ENCODE measurements at regions not wholly inside any gene's neighbourhood (a gene's known extent, or its start where the extent isn't known, plus 50 kb on each side); places are given as distances from the start of the nearest gene placed in this dataset.

- ATAC-seq, result no peak
- Mint-ChIP-seq H3K4me1 (no peaks in the 10 kb centered on the region), H3K4me3 (no peak overlapping the region), H3K36me3 (ENCODE audit: low read depth) (no peaks in the 10 kb centered on the region), H3K27ac (no peak overlapping the region), H3K27me3 (no peaks in the 10 kb centered on the region), H3K9me3 (ENCODE audit: low read depth) (no peaks in the 10 kb centered on the region)
- CTCF ChIA-PET, result interaction anchor here (0.6 to 1.3 kb wide), 2 partner anchors 10 to 11 kb away, joined by 3 to 6 read pairs; no protein-coding TSS in a partner anchor
- POLR2A ChIA-PET, result no interaction called here
- no peak for DNase-seq
- intact Hi-C loops (cut with DNase I, micrococcal nuclease), result no loop called here
Measured at GRCh38 chr13:70911286-70911685, 803.0 kb upstream of the KLHL1 start.

- ChIA-PET CTCF (no interaction called here), POLR2A (no interaction called here)
- Mint-ChIP-seq H3K4me3 (no peak overlapping the region), H3K27ac (no peak overlapping the region), H3K36me3 (ENCODE audit: low read depth) (no peaks in the 10 kb centered on the region), H3K9me3 (ENCODE audit: low read depth) (no peaks in the 10 kb centered on the region), H3K4me1 (no peaks in the 10 kb centered on the region), H3K27me3 (no peaks in the 10 kb centered on the region)
- DNase-seq, result no peak
- ATAC-seq, result no peak
- intact Hi-C loops (cut with DNase I, micrococcal nuclease), result no loop called here
Measured at GRCh38 chr13:70908795-70909194, 800.5 kb upstream of the KLHL1 start.

- no peaks in the 10 kb centered on the region for H3K36me3 Mint-ChIP-seq (ENCODE audit: low read depth)
- intact Hi-C loops (cut with DNase I, micrococcal nuclease), result no loop called here
- peaks cover 1% of the 10 kb centered on the region for H3K9me3 Mint-ChIP-seq (ENCODE audit: low read depth)
- H3K27me3 Mint-ChIP-seq, result no peaks in the 10 kb centered on the region
- H3K27ac Mint-ChIP-seq, result no peak overlapping the region
- CTCF ChIA-PET, result interaction anchor here (0.7 kb wide), 1 partner anchor 102 kb away, joined by 3 read pairs; no protein-coding TSS in a partner anchor
- no peak overlapping the region for H3K4me3 Mint-ChIP-seq
- DNase-seq, result no peak
- ATAC-seq, result no peak
- H3K4me1 Mint-ChIP-seq, result no peaks in the 10 kb centered on the region
- POLR2A ChIA-PET, result no interaction called here
Measured at GRCh38 chr13:70905035-70905434, 796.8 kb upstream of the KLHL1 start.

GRCh38 chr13:70896136-70896535 is 787.9 kb upstream of the KLHL1 start:
- no peak overlapping the region for H3K4me3 Mint-ChIP-seq
- no peaks in the 10 kb centered on the region for H3K4me1 Mint-ChIP-seq
- no peaks in the 10 kb centered on the region for H3K9me3 Mint-ChIP-seq (ENCODE audit: low read depth)
- H3K36me3 Mint-ChIP-seq (ENCODE audit: low read depth), result no peaks in the 10 kb centered on the region
- DNase-seq (no peak), ATAC-seq (no peak)
- H3K27me3 Mint-ChIP-seq, result no peaks in the 10 kb centered on the region
- H3K27ac Mint-ChIP-seq, result no peak overlapping the region
- CTCF ChIA-PET, result no interaction called here
- intact Hi-C loops (cut with DNase I, micrococcal nuclease), result no loop called here
- POLR2A ChIA-PET, result no interaction called here

GRCh38 chr13:70895599-70895998 is 787.3 kb upstream of the KLHL1 start:
- H3K9me3 Mint-ChIP-seq (ENCODE audit: low read depth), result no peaks in the 10 kb centered on the region
- no peaks in the 10 kb centered on the region for H3K36me3 Mint-ChIP-seq (ENCODE audit: low read depth)
- intact Hi-C loops (cut with DNase I, micrococcal nuclease), result no loop called here
- no peaks in the 10 kb centered on the region for H3K4me1 Mint-ChIP-seq
- H3K27me3 Mint-ChIP-seq, result no peaks in the 10 kb centered on the region
- no peak overlapping the region for H3K4me3 Mint-ChIP-seq
- no peak overlapping the region for H3K27ac Mint-ChIP-seq
- DNase-seq, result no peak
- ChIA-PET POLR2A (no interaction called here), CTCF (no interaction called here)
- ATAC-seq, result no peak

GRCh38 chr13:70894258-70894657 is 786.0 kb upstream of the KLHL1 start:
- no peaks in the 10 kb centered on the region for H3K36me3 Mint-ChIP-seq (ENCODE audit: low read depth)
- no peaks in the 10 kb centered on the region for H3K27me3 Mint-ChIP-seq
- H3K27ac Mint-ChIP-seq, result no peak overlapping the region
- intact Hi-C loops (cut with DNase I, micrococcal nuclease), result no loop called here
- no peak overlapping the region for H3K4me3 Mint-ChIP-seq
- POLR2A ChIA-PET, result no interaction called here
- ATAC-seq, result no peak
- no peaks in the 10 kb centered on the region for H3K4me1 Mint-ChIP-seq
- H3K9me3 Mint-ChIP-seq (ENCODE audit: low read depth), result peaks cover under 1% of the 10 kb centered on the region
- DNase-seq, result no peak
- CTCF ChIA-PET, result no interaction called here

GRCh38 chr13:70893832-70894231 is 785.6 kb upstream of the KLHL1 start:
- POLR2A ChIA-PET, result no interaction called here
- H3K27me3 Mint-ChIP-seq, result no peaks in the 10 kb centered on the region
- no peak for ATAC-seq

GRCh38 chr13:70890289-70890688 is 782.0 kb upstream of the KLHL1 start:
- intact Hi-C loops (cut with DNase I, micrococcal nuclease), result no loop called here
- no peaks in the 10 kb centered on the region for H3K4me1 Mint-ChIP-seq
- POLR2A ChIA-PET, result no interaction called here
- peaks cover 6% of the 10 kb centered on the region for H3K9me3 Mint-ChIP-seq (ENCODE audit: low read depth)
- no peak for ATAC-seq
- no peak overlapping the region for H3K27ac Mint-ChIP-seq
- H3K27me3 Mint-ChIP-seq, result no peaks in the 10 kb centered on the region
- no peak for DNase-seq
- no peak overlapping the region for H3K4me3 Mint-ChIP-seq
- CTCF ChIA-PET, result no interaction called here
- no peaks in the 10 kb centered on the region for H3K36me3 Mint-ChIP-seq (ENCODE audit: low read depth)

More at GRCh38 chr13:70893832-70894231, 785.6 kb upstream of the KLHL1 start:
- no peak for DNase-seq
- Mint-ChIP-seq H3K4me1 (no peaks in the 10 kb centered on the region), H3K27ac (no peak overlapping the region), H3K9me3 (ENCODE audit: low read depth) (peaks cover 2% of the 10 kb centered on the region), H3K36me3 (ENCODE audit: low read depth) (no peaks in the 10 kb centered on the region), H3K4me3 (no peak overlapping the region)
- CTCF ChIA-PET, result no interaction called here
- intact Hi-C loops (cut with DNase I, micrococcal nuclease), result no loop called here

- ChIA-PET POLR2A (interaction anchor here (0.6 kb wide), 1 partner anchor 1614 kb away, joined by 4 read pairs; no protein-coding TSS in a partner anchor), CTCF (no interaction called here)
- no peaks in the 10 kb centered on the region for H3K4me1 Mint-ChIP-seq
- H3K9me3 Mint-ChIP-seq (ENCODE audit: low read depth), result peaks cover 6% of the 10 kb centered on the region
- no peak overlapping the region for H3K4me3 Mint-ChIP-seq
- DNase-seq (no peak), ATAC-seq (no peak)
- H3K27me3 Mint-ChIP-seq, result no peaks in the 10 kb centered on the region
- H3K27ac Mint-ChIP-seq, result no peak overlapping the region
- H3K36me3 Mint-ChIP-seq (ENCODE audit: low read depth), result no peaks in the 10 kb centered on the region
- intact Hi-C loops (cut with DNase I, micrococcal nuclease), result no loop called here
Measured at GRCh38 chr13:70889163-70889562, 780.9 kb upstream of the KLHL1 start.

- Mint-ChIP-seq H3K36me3 (ENCODE audit: low read depth) (no peaks in the 10 kb centered on the region), H3K4me1 (no peaks in the 10 kb centered on the region), H3K4me3 (no peak overlapping the region), H3K27me3 (no peaks in the 10 kb centered on the region), H3K9me3 (ENCODE audit: low read depth) (peaks cover 5% of the 10 kb centered on the region), H3K27ac (no peak overlapping the region)
- ChIA-PET CTCF (no interaction called here), POLR2A (no interaction called here)
- intact Hi-C loops (cut with DNase I, micrococcal nuclease), result no loop called here
- no peak for ATAC-seq
- DNase-seq, result no peak
Measured at GRCh38 chr13:70884196-70884595, 775.9 kb upstream of the KLHL1 start.

- H3K27ac Mint-ChIP-seq, result no peak overlapping the region
- no peak overlapping the region for H3K4me3 Mint-ChIP-seq
- H3K36me3 Mint-ChIP-seq (ENCODE audit: low read depth), result no peaks in the 10 kb centered on the region
- ChIA-PET POLR2A (no interaction called here), CTCF (no interaction called here)
- no peaks in the 10 kb centered on the region for H3K4me1 Mint-ChIP-seq
- H3K9me3 Mint-ChIP-seq (ENCODE audit: low read depth), result peaks cover 5% of the 10 kb centered on the region
- intact Hi-C loops (cut with DNase I, micrococcal nuclease), result no loop called here
- no peak for ATAC-seq
- no peak for DNase-seq
- H3K27me3 Mint-ChIP-seq, result no peaks in the 10 kb centered on the region
Measured at GRCh38 chr13:70874636-70875035, 766.4 kb upstream of the KLHL1 start.

GRCh38 chr13:70864731-70865130 is 756.5 kb upstream of the KLHL1 start:
- Mint-ChIP-seq H3K36me3 (ENCODE audit: low read depth) (no peaks in the 10 kb centered on the region), H3K4me1 (no peaks in the 10 kb centered on the region), H3K27me3 (no peaks in the 10 kb centered on the region), H3K27ac (no peak overlapping the region), H3K4me3 (no peak overlapping the region), H3K9me3 (ENCODE audit: low read depth) (peaks cover 8% of the 10 kb centered on the region)
- ChIA-PET POLR2A (no interaction called here), CTCF (no interaction called here)
- ATAC-seq, result no peak
- DNase-seq, result no peak
- intact Hi-C loops (cut with DNase I, micrococcal nuclease), result no loop called here

GRCh38 chr13:70856711-70857110 is 748.5 kb upstream of the KLHL1 start:
- Mint-ChIP-seq H3K27ac (no peak overlapping the region), H3K4me1 (no peaks in the 10 kb centered on the region), H3K27me3 (no peaks in the 10 kb centered on the region), H3K36me3 (ENCODE audit: low read depth) (no peaks in the 10 kb centered on the region), H3K9me3 (ENCODE audit: low read depth) (peaks cover 8% of the 10 kb centered on the region), H3K4me3 (no peak overlapping the region)
- ATAC-seq (no peak), DNase-seq (no peak)
- intact Hi-C loops (cut with DNase I, micrococcal nuclease), result no loop called here
- POLR2A ChIA-PET, result no interaction called here
- CTCF ChIA-PET, result no interaction called here
